Heart left ventricle (tissue), 16 donors: ENCODE measurements at regions not wholly inside any gene's neighbourhood (a gene's known extent, or its start where the extent isn't known, plus 50 kb on each side); places are given as distances from the start of the nearest gene placed in this dataset.

ENCODE experiments used
- ATAC-seq, 4 donors: fragments of 200-7000 bp; cut with Tn5 transposase; one replicate each; pipeline ENCODE4 v1.9.1; 2020 to 2022; ENCODE audit warnings: moderate library complexity in 4 of 4, mild to moderate bottlenecking in 3 of 4, moderate number of reproducible peaks in 1 of 4
- DNase-seq, 5 donors: peaks; one replicate each; pipeline ENCODE4 v3.0.0-alpha.2; 2020
- H3K27ac ChIP-seq, 12 donors: fragments of 200-600 bp; sonication (generic) in 4 of 12; one replicate each; pipeline versions ENCODE4 v1.5.0 to v1.8.0; 2016 to 2022; ENCODE audit warnings: mild to moderate bottlenecking in 2 of 12
- H3K27me3 ChIP-seq, 9 donors: fragments of 200-600 bp; sonication (generic) in 2 of 9; one replicate each; pipeline versions ENCODE4 v1.5.1 to v1.8.0; 2016 to 2022; ENCODE audit warnings: mild to moderate bottlenecking in 3 of 9
- H3K36me3 ChIP-seq, 9 donors: fragments of 200-600 bp; sonication (generic) in 2 of 9; one replicate each; pipeline versions ENCODE4 v1.5.0 to v1.8.0; 2018 to 2022; ENCODE audit warnings: mild to moderate bottlenecking in 2 of 9
- H3K4me1 ChIP-seq, 12 donors: fragments of 200-600 bp; sonication (generic) in 4 of 12; one replicate each; pipeline versions ENCODE4 v1.5.0 to v1.8.0; 2016 to 2022; ENCODE audit warnings: mild to moderate bottlenecking in 3 of 12
- H3K4me3 ChIP-seq, 12 donors: fragments of 200-600 bp; sonication (generic) in 4 of 12; one replicate each; pipeline versions ENCODE4 v1.5.0 to v1.8.0; 2017 to 2022; ENCODE audit warnings: mild to moderate bottlenecking in 9 of 12, moderate library complexity in 4 of 12
- H3K9me3 ChIP-seq, 12 donors: fragments of 200-600 bp; sonication (generic) in 4 of 12; one replicate each; pipeline versions ENCODE4 v1.5.0 to v1.8.0; 2016 to 2022; ENCODE audit warnings: mild to moderate bottlenecking in 1 of 12
- POLR2A ChIP-seq, 2 donors: fragments of 450-650 bp; IDR thresholded peaks; one replicate each; pipeline ENCODE4 v1.6.1; 2017; ENCODE audit warnings: antibody characterized with exemption in 2 of 2, mild to moderate bottlenecking in 2 of 2, moderate library complexity in 2 of 2
- WGBS, 4 donors: extraction: QIAGEN DNeasy Blood & Tissue Kit in 2 of 4; methylation state at CpG; one replicate each; pipeline versions ENCODE4 v1.1.5 to v1.1.7; 2013 to 2018; 5-methylcytosine and 5-hydroxymethylcytosine counted together
- intact Hi-C, 10 donors: fragments of 100-400 bp; cut with DNase I; formaldehyde crosslinking; loops; one replicate each; pipeline versions ENCODE4 v1.11.1 to v1.14.2; 2022
- TF ChIP-seq, protein P1 (sequence below), 12 donors: fragments of 200-600 bp; sonication (generic) in 4 of 12; IDR thresholded peaks; one replicate each; pipeline versions ENCODE4 v1.5.0 to v1.8.0; 2018 to 2022; ENCODE audit warnings: antibody characterized with exemption in 12 of 12, mild to moderate bottlenecking in 5 of 12
- donor health status: ischemic (EF 13 %, LVEDD 7.1; RV severe dilation, severe dysfunction).
- donor health status: healthy with polysubstance abuse.
- donor health status: DM: no; HTN: yes; CAD: no.
- donor health status: DM: no; HTN: no; CAD: no.
- donor health status: ischemic (EF 25% LVEDD 6.9; RV normal size, moderate dysfunction).
- donor health status: ischemic (EF 25% LVEDD 5.7; RV mildly dilated, moderate dysfunction).
- donor health status: healthy.
- donor health status: DM: yes; HTN: yes; CAD: no.
- donor health status: ischemic (EF 35%, LVEDD 5.7; RV mildly dilated, moderate dysfunction).
- donor health status: nonischemic (EF 11% LVEDD 7.7; RV severe dilation, severe dysfunction).
- donor health status: DM: yes; HTN: yes; CAD: no.
- donor health status: PGD.
- donor health status: ischemic (EF 29% LVEDD 5.4; RV normal size, mild dysfunction).
- donor health status: nonischemic (EF 23%, LVEDD 6.1; RV moderate dilation, normal function).

DNA sequence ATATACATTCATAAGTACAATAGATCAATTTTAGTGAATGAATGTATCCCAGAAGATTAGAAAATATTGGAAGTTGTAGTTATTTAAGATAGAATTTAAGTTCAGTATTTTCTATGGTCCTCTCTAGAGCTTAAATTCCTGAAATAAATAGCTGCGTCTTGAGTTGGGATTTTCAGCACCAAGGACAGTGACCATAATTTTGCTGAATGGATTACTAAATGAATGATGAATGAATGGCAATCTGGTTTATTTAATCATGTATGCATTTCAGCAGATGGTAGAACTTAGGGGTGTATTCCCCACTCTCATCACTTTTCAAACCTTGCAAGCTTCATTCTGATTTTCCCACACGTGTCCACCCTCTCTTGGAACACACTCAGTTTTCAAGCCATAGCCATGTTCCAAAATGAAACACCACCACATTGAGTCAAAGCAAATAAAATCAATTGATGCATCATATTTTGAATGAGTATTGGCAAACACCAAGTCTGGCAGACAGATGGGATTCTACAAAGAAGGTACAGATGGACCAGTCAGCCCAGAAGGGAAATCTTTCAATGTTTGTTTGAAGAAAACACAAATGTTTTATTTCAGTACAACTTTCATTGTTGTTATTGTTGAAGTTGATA, 362.2 kb upstream of the NXPH2 start:
- H3K4me3 ChIP-seq: no peak overlapping the region
- no peaks in the 10 kb centered on the region for H3K27me3 ChIP-seq
- H3K9me3 ChIP-seq: no peaks in the 10 kb centered on the region
- TF ChIP-seq, protein P1, sequence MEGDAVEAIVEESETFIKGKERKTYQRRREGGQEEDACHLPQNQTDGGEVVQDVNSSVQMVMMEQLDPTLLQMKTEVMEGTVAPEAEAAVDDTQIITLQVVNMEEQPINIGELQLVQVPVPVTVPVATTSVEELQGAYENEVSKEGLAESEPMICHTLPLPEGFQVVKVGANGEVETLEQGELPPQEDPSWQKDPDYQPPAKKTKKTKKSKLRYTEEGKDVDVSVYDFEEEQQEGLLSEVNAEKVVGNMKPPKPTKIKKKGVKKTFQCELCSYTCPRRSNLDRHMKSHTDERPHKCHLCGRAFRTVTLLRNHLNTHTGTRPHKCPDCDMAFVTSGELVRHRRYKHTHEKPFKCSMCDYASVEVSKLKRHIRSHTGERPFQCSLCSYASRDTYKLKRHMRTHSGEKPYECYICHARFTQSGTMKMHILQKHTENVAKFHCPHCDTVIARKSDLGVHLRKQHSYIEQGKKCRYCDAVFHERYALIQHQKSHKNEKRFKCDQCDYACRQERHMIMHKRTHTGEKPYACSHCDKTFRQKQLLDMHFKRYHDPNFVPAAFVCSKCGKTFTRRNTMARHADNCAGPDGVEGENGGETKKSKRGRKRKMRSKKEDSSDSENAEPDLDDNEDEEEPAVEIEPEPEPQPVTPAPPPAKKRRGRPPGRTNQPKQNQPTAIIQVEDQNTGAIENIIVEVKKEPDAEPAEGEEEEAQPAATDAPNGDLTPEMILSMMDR (IDR thresholded peaks at IDR 0.05): no peak
- TF ChIP-seq POLR2A (IDR thresholded peaks at IDR 0.05): no peak
- H3K4me1 ChIP-seq: no peaks in the 10 kb centered on the region
- no peaks in the 10 kb centered on the region for H3K36me3 ChIP-seq
- WGBS, 4 donors: 36 to 47% (median 40%) methylated on average over 2 of the region's 2 CpGs
- DNase-seq (no peak), ATAC-seq (no peak)
- intact Hi-C loops: no loop called here
- H3K27ac ChIP-seq: no peak overlapping the region

DNA sequence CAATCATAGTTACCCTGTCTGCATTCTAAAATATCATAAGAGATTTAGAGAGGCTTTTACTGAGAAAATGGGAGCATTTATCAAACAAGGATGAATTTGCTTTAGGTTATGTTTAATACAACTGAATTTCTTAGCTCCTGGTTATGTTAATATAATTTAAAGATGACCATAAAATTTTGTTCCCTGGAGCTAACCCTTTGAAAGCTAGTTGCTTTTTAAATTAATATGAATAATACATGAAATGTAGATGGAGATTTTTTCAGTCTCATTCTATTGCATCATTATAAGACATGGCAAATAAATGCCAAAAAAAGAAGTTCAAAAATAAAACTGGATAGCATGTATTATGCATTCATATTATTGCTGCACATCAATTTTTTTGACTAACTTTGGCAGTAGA, 344.1 kb upstream of the NXPH2 start:
- H3K36me3 ChIP-seq: no peaks in the 10 kb centered on the region
- intact Hi-C loops: no loop called here
- no peaks in the 10 kb centered on the region for H3K27me3 ChIP-seq
- H3K9me3 ChIP-seq: peaks cover 0 to 23% (median 5%) of the 10 kb centered on the region in 12 donors
- DNase-seq (no peak), ATAC-seq (no peak)
- no peak for TF ChIP-seq POLR2A (IDR thresholded peaks at IDR 0.05)
- TF ChIP-seq, protein P1 (IDR thresholded peaks at IDR 0.05): no peak
- H3K4me3 ChIP-seq: no peak overlapping the region
- no peaks in the 10 kb centered on the region for H3K4me1 ChIP-seq
- H3K27ac ChIP-seq: no peak overlapping the region

DNA sequence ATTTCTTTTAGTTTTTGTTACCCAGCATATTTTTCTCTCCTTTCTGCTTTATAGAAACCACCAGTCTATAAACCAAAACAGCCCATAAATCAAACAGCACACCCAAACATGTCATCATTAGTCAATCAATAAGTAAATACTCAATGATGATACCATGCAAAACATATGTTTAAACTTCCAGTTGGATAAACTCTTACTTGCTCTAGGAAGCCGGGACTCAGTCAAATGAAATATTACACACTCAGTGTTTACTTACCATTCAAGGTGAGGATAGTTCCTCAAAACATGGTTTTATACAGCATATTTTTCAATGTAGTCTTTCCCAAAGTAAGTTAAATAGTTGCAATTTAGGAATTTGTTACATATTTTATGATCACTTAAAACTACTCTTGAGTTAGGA, 343.6 kb upstream of the NXPH2 start:
- intact Hi-C loops: no loop called here
- H3K36me3 ChIP-seq: no peaks in the 10 kb centered on the region
- peaks cover 0 to 21% (median 5%) of the 10 kb centered on the region in 12 donors for H3K9me3 ChIP-seq
- H3K4me1 ChIP-seq: no peaks in the 10 kb centered on the region
- WGBS, 4 donors: 81 to 88% (median 85%) methylated on average over 1 of the region's 1 CpG
- H3K27me3 ChIP-seq: no peaks in the 10 kb centered on the region
- H3K4me3 ChIP-seq: no peak overlapping the region
- ATAC-seq: no peak
- TF ChIP-seq, protein P1 (IDR thresholded peaks at IDR 0.05): no peak
- no peak for TF ChIP-seq POLR2A (IDR thresholded peaks at IDR 0.05)
- H3K27ac ChIP-seq: no peak overlapping the region
- no peak for DNase-seq

DNA sequence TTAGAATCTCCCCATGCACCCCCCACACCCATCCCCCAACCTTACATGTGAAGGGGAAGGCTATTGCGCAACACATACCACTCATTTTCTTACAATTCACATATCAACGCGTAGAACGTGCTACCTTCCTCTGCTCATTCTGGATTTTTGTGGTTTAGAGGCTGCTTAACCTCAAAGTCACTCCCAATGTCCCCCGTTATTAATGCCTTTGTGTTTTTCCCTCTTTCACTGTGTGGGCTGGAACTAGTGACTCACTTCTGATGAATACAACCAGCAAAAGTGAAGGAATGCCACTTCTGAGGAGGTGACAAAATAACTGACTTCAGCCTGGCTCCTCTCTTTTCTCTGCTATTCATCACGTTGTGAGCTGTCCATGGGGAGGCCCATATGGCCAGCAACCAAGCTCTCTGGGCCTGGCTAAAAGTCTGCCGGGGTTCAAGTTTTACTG, 342.5 kb upstream of the NXPH2 start:
- no peaks in the 10 kb centered on the region for H3K27me3 ChIP-seq
- intact Hi-C loops: no loop called here
- WGBS, 4 donors: 50 to 70% (median 62%) methylated on average over 7 of the region's 7 CpGs
- no peaks in the 10 kb centered on the region for H3K36me3 ChIP-seq
- no peak overlapping the region for H3K4me3 ChIP-seq
- peaks cover 0 to 10% (median 0%) of the 10 kb centered on the region in 12 donors for H3K9me3 ChIP-seq
- H3K4me1 ChIP-seq: no peaks in the 10 kb centered on the region
- DNase-seq (no peak), ATAC-seq (no peak)
- no peak overlapping the region for H3K27ac ChIP-seq
- TF ChIP-seq, protein P1 (IDR thresholded peaks at IDR 0.05): no peak
- TF ChIP-seq POLR2A (IDR thresholded peaks at IDR 0.05): no peak
